ENCODE measurements at regions not wholly inside any gene's neighbourhood (a gene's known extent, or its start where the extent isn't known, plus 50 kb on each side); places are given as distances from the start of the nearest gene placed in this dataset.

DNA sequence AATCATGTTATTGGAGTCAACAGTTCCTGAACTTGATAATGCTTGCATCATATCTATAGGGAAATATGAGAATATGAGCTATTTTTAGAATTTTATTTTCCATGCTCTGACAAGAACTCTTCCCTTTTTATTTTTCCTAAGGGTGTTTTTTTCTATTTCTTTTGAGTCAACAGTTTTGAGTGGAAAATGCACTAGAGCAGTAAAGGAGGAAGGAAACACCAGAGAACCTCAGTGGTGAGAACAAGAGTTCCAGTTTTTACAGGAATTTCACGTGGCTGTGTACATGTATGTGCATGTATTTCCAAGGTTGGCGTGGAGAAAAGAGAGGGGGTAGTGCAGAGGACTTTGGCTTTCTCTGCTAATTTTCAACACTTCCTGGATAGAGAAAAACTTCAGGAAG, 63.6 kb upstream of the TNFSF18 start:
- TF ChIP-seq POLR2AphosphoS5 (IDR thresholded peaks at IDR 0.05; ENCODE audit: low read depth, low read length) = no peak
- TF ChIP-seq, protein P1, sequence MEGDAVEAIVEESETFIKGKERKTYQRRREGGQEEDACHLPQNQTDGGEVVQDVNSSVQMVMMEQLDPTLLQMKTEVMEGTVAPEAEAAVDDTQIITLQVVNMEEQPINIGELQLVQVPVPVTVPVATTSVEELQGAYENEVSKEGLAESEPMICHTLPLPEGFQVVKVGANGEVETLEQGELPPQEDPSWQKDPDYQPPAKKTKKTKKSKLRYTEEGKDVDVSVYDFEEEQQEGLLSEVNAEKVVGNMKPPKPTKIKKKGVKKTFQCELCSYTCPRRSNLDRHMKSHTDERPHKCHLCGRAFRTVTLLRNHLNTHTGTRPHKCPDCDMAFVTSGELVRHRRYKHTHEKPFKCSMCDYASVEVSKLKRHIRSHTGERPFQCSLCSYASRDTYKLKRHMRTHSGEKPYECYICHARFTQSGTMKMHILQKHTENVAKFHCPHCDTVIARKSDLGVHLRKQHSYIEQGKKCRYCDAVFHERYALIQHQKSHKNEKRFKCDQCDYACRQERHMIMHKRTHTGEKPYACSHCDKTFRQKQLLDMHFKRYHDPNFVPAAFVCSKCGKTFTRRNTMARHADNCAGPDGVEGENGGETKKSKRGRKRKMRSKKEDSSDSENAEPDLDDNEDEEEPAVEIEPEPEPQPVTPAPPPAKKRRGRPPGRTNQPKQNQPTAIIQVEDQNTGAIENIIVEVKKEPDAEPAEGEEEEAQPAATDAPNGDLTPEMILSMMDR (IDR thresholded peaks at IDR 0.05) = no peak
